ENCODE measurements at regions not wholly inside any gene's neighbourhood (a gene's known extent, or its start where the extent isn't known, plus 50 kb on each side); places are given as distances from the start of the nearest gene placed in this dataset.

- H3K4me1 ChIP-seq (ENCODE audit: control insufficient read depth in 1 of 2, insufficient read depth in 2 of 2, low read length in 2 of 2) = no peaks in the 10 kb centered on the region
- ChIA-PET CTCF (interaction anchor here (0.9 kb wide), 1 partner anchor 8 kb away, joined by 3 read pairs; no protein-coding TSS in a partner anchor), RAD21 (ENCODE audit: low non-redundant PET in 1 of 2, low total read pairs in 2 of 2, uncharacterized antibody in 2 of 2, unreplicated experiment in 2 of 2) (no interaction called here), POLR2A (no interaction called here)
- no peak overlapping the region for H2AFZ ChIP-seq (ENCODE audit: low read depth, low read length, poor library complexity, severe bottlenecking)
- no peaks in the 10 kb centered on the region for H3K9me2 ChIP-seq (ENCODE audit: insufficient read depth)
- BruUV-seq (replicated peaks) = no TSS peak
- no peaks in the 10 kb centered on the region for H4K20me1 ChIP-seq (ENCODE audit: insufficient read depth)
- H3K36me3 ChIP-seq (ENCODE audit: control insufficient read depth in 1 of 2, insufficient read depth in 2 of 2, low read length in 2 of 2) = no peaks in the 10 kb centered on the region
- intact Hi-C loops (cut with micrococcal nuclease) = no loop called here
- DNase-seq (ENCODE audit: low read depth, low spot score) (no peak), ATAC-seq (no peak)
- no peaks in the 10 kb centered on the region for H3K9me3 ChIP-seq (ENCODE audit: control insufficient read depth in 1 of 2, insufficient read depth in 1 of 2, low read depth in 1 of 2, low read length in 2 of 2)
- no peak overlapping the region for H3K4me3 ChIP-seq (replicated peaks in 1 of 2; ENCODE audit: low read depth in 1 of 2, low read length in 2 of 2)
- H3K79me2 ChIP-seq (ENCODE audit: insufficient read depth, low read length) = no peaks in the 10 kb centered on the region
- H3K27me3 ChIP-seq (ENCODE audit: insufficient read depth, low read length) = 0 out of 2 replicates have a peak, but pooled peaks cover 3% of the 10 kb centered on the region
- H3K9ac ChIP-seq (ENCODE audit: low read length) = no peak overlapping the region
- no peak overlapping the region for H3K4me2 ChIP-seq (ENCODE audit: low read length)
- H3K27ac ChIP-seq (ENCODE audit: low read depth, low read length) = no peak overlapping the region
- no peak for TF ChIP-seq YY1 (IDR thresholded peaks at IDR 0.05; ENCODE audit: extremely low read depth, insufficient replicate concordance, low read depth, low read length)
- no peak for TF ChIP-seq ZNF274 (IDR thresholded peaks at IDR 0.05; ENCODE audit: low read depth, low read length)
- no peak for TF ChIP-seq SIN3A (IDR thresholded peaks at IDR 0.05; ENCODE audit: low read depth)
- TF ChIP-seq ZFX (IDR thresholded peaks at IDR 0.05) = no peak
- TF ChIP-seq FOSL1 (IDR thresholded peaks at IDR 0.05; ENCODE audit: low read depth) = no peak
- TF ChIP-seq POLR2A (IDR thresholded peaks at IDR 0.05; ENCODE audit: borderline replicate concordance, extremely low read depth, insufficient read depth, insufficient read length) = no peak
- TF ChIP-seq ATF3 (IDR thresholded peaks at IDR 0.05) = no peak
- no peak for TF ChIP-seq REST (IDR thresholded peaks at IDR 0.05; ENCODE audit: low read depth)
- TF ChIP-seq RAD21 (IDR thresholded peaks at IDR 0.05; ENCODE audit: low read depth) = no peak
- TF ChIP-seq CEBPB (IDR thresholded peaks at IDR 0.05; ENCODE audit: low read depth) = no peak
- no peak for TF ChIP-seq TCF7L2 (IDR thresholded peaks at IDR 0.05; ENCODE audit: borderline replicate concordance, extremely low read depth, insufficient read depth, insufficient read length)
- TF ChIP-seq CTCF (IDR thresholded peaks at IDR 0.05 in 2 of 3, conservative IDR thresholded peaks at IDR 0.05 in 1 of 3; ENCODE audit: borderline replicate concordance in 1 of 3, insufficient read depth in 1 of 3, low read depth in 2 of 3, low read length in 2 of 3) = no peak
- no peak for TF ChIP-seq MAX (IDR thresholded peaks at IDR 0.05)
- TF ChIP-seq SRF (IDR thresholded peaks at IDR 0.05; ENCODE audit: low read depth) = no peak
- TF ChIP-seq EGR1 (IDR thresholded peaks at IDR 0.05; ENCODE audit: low read depth) = no peak
- no peak for TF ChIP-seq SP1 (IDR thresholded peaks at IDR 0.05; ENCODE audit: low read depth)
- no peak for TF ChIP-seq EZH2 (IDR thresholded peaks at IDR 0.05)
- TF ChIP-seq ELF1 (IDR thresholded peaks at IDR 0.05; ENCODE audit: borderline replicate concordance, low read depth) = no peak
- no peak for TF ChIP-seq EZH2phosphoT487 (IDR thresholded peaks at IDR 0.05; ENCODE audit: borderline replicate concordance)
- no peak for TF ChIP-seq ZBTB33 (IDR thresholded peaks at IDR 0.05; ENCODE audit: extremely low read depth, insufficient replicate concordance, low read length)
These were observed 200.7 kb downstream of the RAD51AP2 start for GRCh38 chr2:17317439-17317976.

Data from HCT116 (cell line).